ENCODE measurements at regions not wholly inside any gene's neighbourhood (a gene's known extent, or its start where the extent isn't known, plus 50 kb on each side); places are given as distances from the start of the nearest gene placed in this dataset.

DNA sequence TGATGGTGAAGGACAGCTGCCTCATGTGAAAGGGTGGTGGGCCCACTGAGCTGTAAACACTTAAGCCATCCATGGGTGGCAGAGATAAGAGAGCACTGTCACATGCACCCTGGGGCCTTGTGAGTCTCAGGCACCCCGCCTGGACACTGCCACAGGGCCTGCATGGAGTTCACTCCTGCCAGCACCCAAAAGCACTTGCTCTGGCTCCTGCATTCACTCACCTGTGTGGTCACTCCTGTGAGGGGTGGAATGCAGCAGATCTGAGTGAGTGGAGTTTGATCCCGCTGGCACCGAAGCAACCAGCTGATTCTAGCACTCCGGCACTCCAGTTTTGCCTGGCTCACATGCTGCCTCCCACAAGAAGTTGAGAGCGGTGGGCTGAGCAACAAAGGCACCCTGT is 1142.1 kb upstream of the PRMT6 start:
- TF ChIP-seq, protein P1, sequence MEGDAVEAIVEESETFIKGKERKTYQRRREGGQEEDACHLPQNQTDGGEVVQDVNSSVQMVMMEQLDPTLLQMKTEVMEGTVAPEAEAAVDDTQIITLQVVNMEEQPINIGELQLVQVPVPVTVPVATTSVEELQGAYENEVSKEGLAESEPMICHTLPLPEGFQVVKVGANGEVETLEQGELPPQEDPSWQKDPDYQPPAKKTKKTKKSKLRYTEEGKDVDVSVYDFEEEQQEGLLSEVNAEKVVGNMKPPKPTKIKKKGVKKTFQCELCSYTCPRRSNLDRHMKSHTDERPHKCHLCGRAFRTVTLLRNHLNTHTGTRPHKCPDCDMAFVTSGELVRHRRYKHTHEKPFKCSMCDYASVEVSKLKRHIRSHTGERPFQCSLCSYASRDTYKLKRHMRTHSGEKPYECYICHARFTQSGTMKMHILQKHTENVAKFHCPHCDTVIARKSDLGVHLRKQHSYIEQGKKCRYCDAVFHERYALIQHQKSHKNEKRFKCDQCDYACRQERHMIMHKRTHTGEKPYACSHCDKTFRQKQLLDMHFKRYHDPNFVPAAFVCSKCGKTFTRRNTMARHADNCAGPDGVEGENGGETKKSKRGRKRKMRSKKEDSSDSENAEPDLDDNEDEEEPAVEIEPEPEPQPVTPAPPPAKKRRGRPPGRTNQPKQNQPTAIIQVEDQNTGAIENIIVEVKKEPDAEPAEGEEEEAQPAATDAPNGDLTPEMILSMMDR (IDR thresholded peaks at IDR 0.05), result no peak
- TF ChIP-seq EP300 (IDR thresholded peaks at IDR 0.05), result no peak
